ENCODE measurements at regions not wholly inside any gene's neighbourhood (a gene's known extent, or its start where the extent isn't known, plus 50 kb on each side); places are given as distances from the start of the nearest gene placed in this dataset.

GRCh38 chr14:22456998-22457594 lies 131.9 kb downstream of the DAD1 start:
- Histone ChIP-seq H4K20me1 (ENCODE audit: insufficient read depth) (no peaks in the 10 kb centered on the region), H3K9me3 (ENCODE audit: low read depth) (no peaks in the 10 kb centered on the region), H3K9ac (no peak overlapping the region), H3K27ac (no peak overlapping the region), H3K79me2 (ENCODE audit: insufficient read depth) (no peaks in the 10 kb centered on the region), H3K27me3 (replicated peaks; ENCODE audit: insufficient read depth) (peaks cover 63% of the 10 kb centered on the region), H3K36me3 (ENCODE audit: low read depth) (no peaks in the 10 kb centered on the region), H3K4me3 (no peak overlapping the region), H2AFZ (no peak overlapping the region), H3K9me2 (ENCODE audit: insufficient read depth) (no peaks in the 10 kb centered on the region), H3K4me1 (ENCODE audit: insufficient read depth) (no peaks in the 10 kb centered on the region), H3K4me2 (ENCODE audit: unreplicated experiment) (no peak overlapping the region), H3F3A (ENCODE audit: insufficient read depth) (no peaks in the 10 kb centered on the region)
- 44 to 48% methylated on average over 2 of the region's 2 CpGs for WGBS, 2 experiments (ENCODE audit: low coverage in 1 of 2, low lambda C conversion rate in 2 of 2, missing lambda C conversion rate in 2 of 2)
- no peak for DNase-seq
- in situ Hi-C loops (cut with MboI): no loop called here
- TF ChIP-seq EZH2 (IDR thresholded peaks at IDR 0.05; ENCODE audit: insufficient read depth, poor library complexity, severe bottlenecking) (no peak), EZH2phosphoT487 (IDR thresholded peaks at IDR 0.05; ENCODE audit: insufficient read depth, low read depth) (no peak)

- H3K27me3 ChIP-seq (replicated peaks; ENCODE audit: insufficient read depth): peaks cover 63% of the 10 kb centered on the region
- H3K36me3 ChIP-seq (ENCODE audit: low read depth): no peaks in the 10 kb centered on the region
- H3K9ac ChIP-seq: no peak overlapping the region
- H3K4me3 ChIP-seq: no peak overlapping the region
- no peaks in the 10 kb centered on the region for H3K79me2 ChIP-seq (ENCODE audit: insufficient read depth)
- TF ChIP-seq EZH2phosphoT487 (IDR thresholded peaks at IDR 0.05; ENCODE audit: insufficient read depth, low read depth) (no peak), EZH2 (IDR thresholded peaks at IDR 0.05; ENCODE audit: insufficient read depth, poor library complexity, severe bottlenecking) (no peak)
- no peaks in the 10 kb centered on the region for H4K20me1 ChIP-seq (ENCODE audit: insufficient read depth)
- no peak for DNase-seq
- WGBS, 2 experiments (ENCODE audit: low coverage in 1 of 2, low lambda C conversion rate in 2 of 2, missing lambda C conversion rate in 2 of 2): 42 to 44% methylated on average over 3 of the region's 3 CpGs
- H3K4me1 ChIP-seq (ENCODE audit: insufficient read depth): no peaks in the 10 kb centered on the region
- H3K4me2 ChIP-seq (ENCODE audit: unreplicated experiment): no peak overlapping the region
- H3K9me2 ChIP-seq (ENCODE audit: insufficient read depth): no peaks in the 10 kb centered on the region
- in situ Hi-C loops (cut with MboI): no loop called here
- H2AFZ ChIP-seq: no peak overlapping the region
- no peak overlapping the region for H3K27ac ChIP-seq
- no peaks in the 10 kb centered on the region for H3K9me3 ChIP-seq (ENCODE audit: low read depth)
- H3F3A ChIP-seq (ENCODE audit: insufficient read depth): no peaks in the 10 kb centered on the region
Measured at GRCh38 chr14:22456421-22456820, 132.6 kb downstream of the DAD1 start.

- WGBS, 2 experiments (ENCODE audit: low coverage in 1 of 2, low lambda C conversion rate in 2 of 2, missing lambda C conversion rate in 2 of 2): 61 to 64% methylated on average over 4 of the region's 4 CpGs
Measured at GRCh38 chr14:22452330-22452729, 136.7 kb downstream of the DAD1 start.

GRCh38 chr14:22450266-22450665 lies 138.8 kb downstream of the DAD1 start:
- H3K4me1 ChIP-seq (ENCODE audit: insufficient read depth): no peaks in the 10 kb centered on the region
- no peaks in the 10 kb centered on the region for H3K9me3 ChIP-seq (ENCODE audit: low read depth)
- no peaks in the 10 kb centered on the region for H4K20me1 ChIP-seq (ENCODE audit: insufficient read depth)
- no peak overlapping the region for H2AFZ ChIP-seq
- WGBS, 2 experiments (ENCODE audit: low coverage in 1 of 2, low lambda C conversion rate in 2 of 2, missing lambda C conversion rate in 2 of 2): 35% methylated on average over 7 of the region's 7 CpGs
- no peak for DNase-seq
- H3K4me2 ChIP-seq (ENCODE audit: unreplicated experiment): no peak overlapping the region
- no peak overlapping the region for H3K27ac ChIP-seq
- peaks cover 24% of the 10 kb centered on the region for H3K27me3 ChIP-seq (replicated peaks; ENCODE audit: insufficient read depth)
- no peak overlapping the region for H3K9ac ChIP-seq
- H3K9me2 ChIP-seq (ENCODE audit: insufficient read depth): no peaks in the 10 kb centered on the region
- no peaks in the 10 kb centered on the region for H3K79me2 ChIP-seq (ENCODE audit: insufficient read depth)
- no peaks in the 10 kb centered on the region for H3K36me3 ChIP-seq (ENCODE audit: low read depth)
- no peak overlapping the region for H3K4me3 ChIP-seq
- TF ChIP-seq EZH2phosphoT487 (IDR thresholded peaks at IDR 0.05; ENCODE audit: insufficient read depth, low read depth): no peak
- no peak for TF ChIP-seq EZH2 (IDR thresholded peaks at IDR 0.05; ENCODE audit: insufficient read depth, poor library complexity, severe bottlenecking)
- H3F3A ChIP-seq (ENCODE audit: insufficient read depth): peaks cover 4% of the 10 kb centered on the region; the same call in 1 of the 2 replicates
- in situ Hi-C loops (cut with MboI): no loop called here

More at GRCh38 chr14:22452330-22452729, 136.7 kb downstream of the DAD1 start:
- Histone ChIP-seq H3K36me3 (ENCODE audit: low read depth) (no peaks in the 10 kb centered on the region), H3K4me2 (ENCODE audit: unreplicated experiment) (no peak overlapping the region), H3K9me2 (ENCODE audit: insufficient read depth) (no peaks in the 10 kb centered on the region), H3K27ac (no peak overlapping the region), H3K9ac (no peak overlapping the region), H2AFZ (no peak overlapping the region), H3F3A (ENCODE audit: insufficient read depth) (peaks cover 4% of the 10 kb centered on the region; the same call in 1 of the 2 replicates), H3K27me3 (replicated peaks; ENCODE audit: insufficient read depth) (peaks cover 31% of the 10 kb centered on the region), H3K4me1 (ENCODE audit: insufficient read depth) (no peaks in the 10 kb centered on the region), H3K4me3 (no peak overlapping the region), H4K20me1 (ENCODE audit: insufficient read depth) (no peaks in the 10 kb centered on the region), H3K9me3 (ENCODE audit: low read depth) (no peaks in the 10 kb centered on the region), H3K79me2 (ENCODE audit: insufficient read depth) (no peaks in the 10 kb centered on the region)
- in situ Hi-C loops (cut with MboI): no loop called here
- no peak for TF ChIP-seq EZH2 (IDR thresholded peaks at IDR 0.05; ENCODE audit: insufficient read depth, poor library complexity, severe bottlenecking)
- no peak for TF ChIP-seq EZH2phosphoT487 (IDR thresholded peaks at IDR 0.05; ENCODE audit: insufficient read depth, low read depth)
- no peak for DNase-seq

GRCh38 chr14:22449600-22449905 lies 139.5 kb downstream of the DAD1 start:
- Histone ChIP-seq H3K4me1 (ENCODE audit: insufficient read depth) (no peaks in the 10 kb centered on the region), H3K4me3 (no peak overlapping the region), H3K79me2 (ENCODE audit: insufficient read depth) (no peaks in the 10 kb centered on the region), H3F3A (ENCODE audit: insufficient read depth) (peaks cover 4% of the 10 kb centered on the region; the same call in 1 of the 2 replicates), H2AFZ (no peak overlapping the region), H3K27ac (no peak overlapping the region), H3K27me3 (replicated peaks; ENCODE audit: insufficient read depth) (peaks cover 31% of the 10 kb centered on the region), H3K9ac (no peak overlapping the region), H3K4me2 (ENCODE audit: unreplicated experiment) (no peak overlapping the region), H4K20me1 (ENCODE audit: insufficient read depth) (no peaks in the 10 kb centered on the region), H3K36me3 (ENCODE audit: low read depth) (no peaks in the 10 kb centered on the region), H3K9me2 (ENCODE audit: insufficient read depth) (no peaks in the 10 kb centered on the region), H3K9me3 (ENCODE audit: low read depth) (no peaks in the 10 kb centered on the region)
- TF ChIP-seq EZH2phosphoT487 (IDR thresholded peaks at IDR 0.05; ENCODE audit: insufficient read depth, low read depth) (no peak), EZH2 (IDR thresholded peaks at IDR 0.05; ENCODE audit: insufficient read depth, poor library complexity, severe bottlenecking) (no peak)
- 69 to 75% methylated on average over 2 of the region's 2 CpGs for WGBS, 2 experiments (ENCODE audit: low coverage in 1 of 2, low lambda C conversion rate in 2 of 2, missing lambda C conversion rate in 2 of 2)
- in situ Hi-C loops (cut with MboI): no loop called here
- no peak for DNase-seq

Data from GM23248 (cell line).